Caco-2 (cell line): ENCODE measurements at regions not wholly inside any gene's neighbourhood (a gene's known extent, or its start where the extent isn't known, plus 50 kb on each side); places are given as distances from the start of the nearest gene placed in this dataset.

ENCODE experiments used
- BruUV-seq: library from RNA; stranded (reverse); fragments of 400-500 nt; replicated peaks from 2 replicates; lab custom pipeline; 2021; lab: Mats Ljungman, UMichigan
- CTCF ChIA-PET: fragments of 300-600 bp; sonication (Branson Sonifier 250); formaldehyde crosslinking; loops from one replicate; lab custom pipeline; 2022; ENCODE audit warnings: antibody characterized with exemption; lab: Charles Lee
- POLR2A ChIA-PET: fragments of 300-600 bp; sonication (Branson Sonifier 250); formaldehyde crosslinking; loops from one replicate; lab custom pipeline; 2022; ENCODE audit warnings: antibody characterized with exemption; lab: Charles Lee
- DNase-seq, 2 experiments: peaks; one replicate each; pipeline versions ENCODE4 v3.0.0 to v3.0.0-alpha.2; 2020 to 2022
- H3K27me3 ChIP-seq: replicated peaks from 2 replicates; pipeline ENCODE4 v1.6.0; 2011; ENCODE audit warnings: low read length; ENCODE audit not compliant: control insufficient read depth, insufficient read depth
- H3K36me3 ChIP-seq: 2 replicates; pipeline ENCODE4 v1.5.1; 2011; ENCODE audit warnings: low read length; ENCODE audit not compliant: control insufficient read depth, insufficient read depth
- H3K4me1 ChIP-seq: fragments of 250-450 bp; sonication (Bioruptor Pico); 2 replicates; pipeline ENCODE4 v1.5.1; 2020; ENCODE audit warnings: mild to moderate bottlenecking
- H3K4me3 ChIP-seq: 2 replicates; pipeline ENCODE4 v1.5.1; 2011; ENCODE audit warnings: low read depth, mild to moderate bottlenecking, control low read depth, low read length
- H3K9me3 ChIP-seq: fragments of 250-450 bp; sonication (Bioruptor Pico); 2 replicates; pipeline ENCODE4 v1.5.1; 2020; ENCODE audit warnings: mild to moderate bottlenecking, moderate library complexity
- H3K27ac Mint-ChIP-seq: one replicate; pipeline ENCODE4 v1.8.0; 2022; ENCODE audit warnings: mixed read lengths; ENCODE audit not compliant: unreplicated experiment
- H3K27me3 Mint-ChIP-seq: one replicate; pipeline ENCODE4 v1.8.0; 2022; ENCODE audit warnings: mixed read lengths; ENCODE audit not compliant: insufficient read depth, unreplicated experiment
- H3K36me3 Mint-ChIP-seq: one replicate; pipeline ENCODE4 v1.8.0; 2022; ENCODE audit warnings: mild to moderate bottlenecking, mixed read lengths; ENCODE audit not compliant: insufficient read depth, unreplicated experiment
- H3K4me1 Mint-ChIP-seq: one replicate; pipeline ENCODE4 v1.8.0; 2022; ENCODE audit warnings: low read depth, mixed read lengths; ENCODE audit not compliant: unreplicated experiment
- H3K4me3 Mint-ChIP-seq: one replicate; pipeline ENCODE4 v1.8.0; 2022; ENCODE audit warnings: mild to moderate bottlenecking, moderate library complexity, mixed read lengths; ENCODE audit not compliant: unreplicated experiment
- H3K9me3 Mint-ChIP-seq: one replicate; pipeline ENCODE4 v1.8.0; 2022; ENCODE audit warnings: mixed read lengths; ENCODE audit not compliant: unreplicated experiment
- intact Hi-C: fragments of 100-400 bp; cut with micrococcal nuclease; formaldehyde crosslinking; loops from one replicate; pipeline ENCODE4 v1.10.0; 2022; ENCODE audit not compliant: unreplicated experiment
- TF ChIP-seq, protein P1 (sequence below), 2 experiments: fragments of 200-600 bp in 1 of 2; IDR thresholded peaks; 1 replicate in 1 of 2; 2 replicates in 1 of 2; pipeline versions ENCODE4 v1.5.1 to v1.8.0; 2011 to 2022; ENCODE audit warnings: antibody characterized with exemption in 1 of 2, control low read depth in 1 of 2, inconsistent platforms in 1 of 2, low read depth in 1 of 2, low read length in 1 of 2, mild to moderate bottlenecking in 1 of 2, moderate library complexity in 1 of 2; ENCODE audit not compliant: insufficient read depth in 1 of 2, severe bottlenecking in 1 of 2, unreplicated experiment in 1 of 2

DNA sequence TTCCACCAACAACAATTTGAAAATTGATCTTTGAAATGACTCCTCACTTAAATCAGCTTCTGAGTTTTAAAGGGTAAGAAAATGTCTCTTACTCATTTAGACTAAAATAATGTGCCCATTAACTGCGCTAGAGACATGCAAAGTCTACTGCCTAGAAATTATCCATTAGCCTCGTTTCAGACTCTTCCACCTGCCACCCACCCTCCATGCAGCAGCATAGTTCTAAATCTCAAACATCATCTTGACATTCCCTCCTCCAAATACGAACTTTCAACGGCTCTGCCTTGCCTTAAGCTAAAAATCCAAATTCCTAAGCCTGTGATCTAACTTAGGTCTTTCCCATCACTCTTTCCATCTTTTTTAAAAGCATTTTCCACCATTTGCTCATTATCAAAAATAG is 66.6 kb upstream of the ST8SIA2 start:
- Mint-ChIP-seq H3K4me1 (no peaks in the 10 kb centered on the region), H3K27me3 (peaks cover 12% of the 10 kb centered on the region), H3K4me3 (no peak overlapping the region), H3K36me3 (no peaks in the 10 kb centered on the region), H3K27ac (no peak overlapping the region), H3K9me3 (peaks cover 9% of the 10 kb centered on the region)
- ChIA-PET CTCF (no interaction called here), POLR2A (no interaction called here)
- Histone ChIP-seq H3K4me3 (no peak overlapping the region), H3K36me3 (no peaks in the 10 kb centered on the region), H3K27me3 (no peaks in the 10 kb centered on the region; the same call in 1 of the 2 replicates), H3K4me1 (no peaks in the 10 kb centered on the region), H3K9me3 (no peaks in the 10 kb centered on the region)
- DNase-seq = no peak
- intact Hi-C loops = no loop called here
- TF ChIP-seq, protein P1, sequence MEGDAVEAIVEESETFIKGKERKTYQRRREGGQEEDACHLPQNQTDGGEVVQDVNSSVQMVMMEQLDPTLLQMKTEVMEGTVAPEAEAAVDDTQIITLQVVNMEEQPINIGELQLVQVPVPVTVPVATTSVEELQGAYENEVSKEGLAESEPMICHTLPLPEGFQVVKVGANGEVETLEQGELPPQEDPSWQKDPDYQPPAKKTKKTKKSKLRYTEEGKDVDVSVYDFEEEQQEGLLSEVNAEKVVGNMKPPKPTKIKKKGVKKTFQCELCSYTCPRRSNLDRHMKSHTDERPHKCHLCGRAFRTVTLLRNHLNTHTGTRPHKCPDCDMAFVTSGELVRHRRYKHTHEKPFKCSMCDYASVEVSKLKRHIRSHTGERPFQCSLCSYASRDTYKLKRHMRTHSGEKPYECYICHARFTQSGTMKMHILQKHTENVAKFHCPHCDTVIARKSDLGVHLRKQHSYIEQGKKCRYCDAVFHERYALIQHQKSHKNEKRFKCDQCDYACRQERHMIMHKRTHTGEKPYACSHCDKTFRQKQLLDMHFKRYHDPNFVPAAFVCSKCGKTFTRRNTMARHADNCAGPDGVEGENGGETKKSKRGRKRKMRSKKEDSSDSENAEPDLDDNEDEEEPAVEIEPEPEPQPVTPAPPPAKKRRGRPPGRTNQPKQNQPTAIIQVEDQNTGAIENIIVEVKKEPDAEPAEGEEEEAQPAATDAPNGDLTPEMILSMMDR (IDR thresholded peaks at IDR 0.05; ENCODE audit: insufficient read depth in 1 of 2, low read depth in 1 of 2, low read length in 1 of 2, severe bottlenecking in 1 of 2, unreplicated experiment in 1 of 2) = no peak
- no TSS peak for BruUV-seq

DNA sequence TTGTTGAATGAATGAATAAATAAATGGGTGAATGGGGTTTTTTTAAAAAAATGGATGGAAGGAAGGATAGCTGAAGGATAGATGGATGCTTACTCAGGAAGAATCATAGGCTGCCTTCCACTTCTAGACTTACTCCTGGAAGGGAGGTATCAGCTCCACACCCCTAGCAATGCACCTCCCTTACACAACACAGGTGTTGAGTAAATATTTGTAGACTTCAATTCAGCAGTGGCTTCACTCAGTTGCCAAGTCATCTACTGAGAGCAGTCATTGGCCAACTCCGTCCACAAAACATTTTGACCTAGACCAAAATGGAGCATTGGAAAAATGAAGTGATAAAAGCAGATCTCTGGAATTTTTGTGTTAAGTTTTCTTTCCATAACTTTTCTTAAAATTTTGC is 65.5 kb upstream of the ST8SIA2 start:
- CTCF ChIA-PET = no interaction called here
- peaks cover 9% of the 10 kb centered on the region for H3K9me3 Mint-ChIP-seq
- POLR2A ChIA-PET = no interaction called here
- no peaks in the 10 kb centered on the region for H3K36me3 Mint-ChIP-seq
- no TSS peak for BruUV-seq
- Histone ChIP-seq H3K27me3 (no peaks in the 10 kb centered on the region; the same call in 1 of the 2 replicates), H3K4me3 (no peak overlapping the region), H3K36me3 (no peaks in the 10 kb centered on the region), H3K4me1 (no peaks in the 10 kb centered on the region), H3K9me3 (no peaks in the 10 kb centered on the region)
- DNase-seq = no peak
- intact Hi-C loops = no loop called here
- TF ChIP-seq, protein P1 (IDR thresholded peaks at IDR 0.05; ENCODE audit: insufficient read depth in 1 of 2, low read depth in 1 of 2, low read length in 1 of 2, severe bottlenecking in 1 of 2, unreplicated experiment in 1 of 2) = no peak
- H3K27ac Mint-ChIP-seq = no peak overlapping the region
- H3K27me3 Mint-ChIP-seq = peaks cover 12% of the 10 kb centered on the region
- H3K4me1 Mint-ChIP-seq = no peaks in the 10 kb centered on the region
- no peak overlapping the region for H3K4me3 Mint-ChIP-seq

DNA sequence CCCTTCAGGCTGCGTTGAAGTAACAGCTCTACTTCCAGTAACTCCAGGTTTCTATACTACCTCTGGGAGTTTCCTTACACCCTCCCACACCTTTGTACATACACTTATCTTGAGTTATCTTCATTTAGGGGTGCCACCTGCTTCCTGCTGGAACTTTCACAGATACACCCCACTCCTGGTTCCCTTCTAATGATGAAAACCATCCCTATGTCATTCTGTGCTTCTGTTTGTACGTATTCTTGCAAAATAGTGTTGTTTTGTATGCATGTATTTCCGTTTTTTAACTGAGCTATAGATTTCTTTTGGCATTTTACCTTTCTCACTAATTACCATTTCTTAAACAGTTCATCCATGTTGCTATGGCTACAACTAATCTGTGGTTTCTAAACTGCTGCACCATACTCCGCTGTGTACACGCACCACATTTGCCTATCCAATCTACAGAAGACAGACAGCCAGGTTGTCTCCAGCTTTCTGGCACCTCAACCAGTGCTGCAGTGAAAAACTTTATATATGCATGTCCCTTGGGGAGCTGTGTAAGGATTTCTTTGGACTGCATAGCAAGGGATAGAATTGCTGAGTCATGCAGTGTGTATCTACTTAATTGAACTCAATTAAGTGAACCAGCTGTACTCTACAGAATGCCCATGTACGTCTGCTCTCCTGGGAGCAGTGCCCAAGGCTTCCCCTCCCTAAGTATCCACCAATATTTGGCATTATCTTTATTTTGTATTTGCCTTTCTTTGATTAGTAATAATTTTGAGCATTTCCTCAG is 61.4 kb upstream of the ST8SIA2 start:
- no peaks in the 10 kb centered on the region for H3K36me3 ChIP-seq
- no TSS peak for BruUV-seq
- POLR2A ChIA-PET = no interaction called here
- H3K4me3 Mint-ChIP-seq = no peak overlapping the region
- H3K4me3 ChIP-seq = no peak overlapping the region
- TF ChIP-seq, protein P1 (IDR thresholded peaks at IDR 0.05; ENCODE audit: insufficient read depth in 1 of 2, low read depth in 1 of 2, low read length in 1 of 2, severe bottlenecking in 1 of 2, unreplicated experiment in 1 of 2) = no peak
- H3K27me3 Mint-ChIP-seq = peaks cover 17% of the 10 kb centered on the region
- CTCF ChIA-PET = no interaction called here
- no peaks in the 10 kb centered on the region; the same call in 1 of the 2 replicates for H3K27me3 ChIP-seq
- H3K27ac Mint-ChIP-seq = no peak overlapping the region
- H3K9me3 Mint-ChIP-seq = no peaks in the 10 kb centered on the region
- no peak for DNase-seq
- no peaks in the 10 kb centered on the region for H3K36me3 Mint-ChIP-seq
- H3K4me1 Mint-ChIP-seq = no peaks in the 10 kb centered on the region
- intact Hi-C loops = no loop called here
- no peaks in the 10 kb centered on the region for H3K9me3 ChIP-seq
- no peaks in the 10 kb centered on the region for H3K4me1 ChIP-seq
